HG03469 (cell line): ENCODE measurements at regions not wholly inside any gene's neighbourhood (a gene's known extent, or its start where the extent isn't known, plus 50 kb on each side); places are given as distances from the start of the nearest gene placed in this dataset.
"Not testable (repeated sequence)": the region's sequence is repeated elsewhere in the genome, so short reads cannot be mapped to it uniquely, and the experiment has no call there.

Experiments
- ATAC-seq: cut with Tn5 transposase; IDR thresholded peaks from one replicate; pipeline ENCODE4 v1.9.1; 2021; ENCODE audit warnings: mild to moderate bottlenecking, moderate library complexity, moderate number of reproducible peaks; ENCODE audit not compliant: unreplicated experiment

- no peak for ATAC-seq
Measured at GRCh38 chr12:46526233-46526632, 153.7 kb upstream of the SLC38A2 start.

- no peak for ATAC-seq
Measured at GRCh38 chr12:46524778-46525177, 152.2 kb upstream of the SLC38A2 start.

GRCh38 chr12:46523863-46524770 is 151.5 kb upstream of the SLC38A2 start:
- ATAC-seq, result no peak

- ATAC-seq, result no peak
Measured at GRCh38 chr12:46523446-46523845, 150.9 kb upstream of the SLC38A2 start.

GRCh38 chr12:46522071-46522470 is 149.5 kb upstream of the SLC38A2 start:
- ATAC-seq, result no peak

GRCh38 chr12:46521145-46521544 is 148.6 kb upstream of the SLC38A2 start:
- ATAC-seq, result no peak

GRCh38 chr12:46519407-46519806 is 146.8 kb upstream of the SLC38A2 start:
- no peak for ATAC-seq

GRCh38 chr12:46518729-46519128 is 146.2 kb upstream of the SLC38A2 start:
- no peak for ATAC-seq

- ATAC-seq, result no peak
Measured at GRCh38 chr12:46518169-46518568, 145.6 kb upstream of the SLC38A2 start.

GRCh38 chr12:46517579-46517962 is 145.0 kb upstream of the SLC38A2 start:
- peak; percentile 5 for ATAC-seq

GRCh38 chr12:46516933-46517578 is 144.5 kb upstream of the SLC38A2 start:
- peak; percentile 99 for ATAC-seq

GRCh38 chr12:46516238-46516932 is 143.8 kb upstream of the SLC38A2 start:
- ATAC-seq, result no peak

GRCh38 chr12:46515829-46516228 is 143.3 kb upstream of the SLC38A2 start:
- no peak for ATAC-seq

- no peak for ATAC-seq
Measured at GRCh38 chr12:46514886-46515285, 142.3 kb upstream of the SLC38A2 start.

GRCh38 chr12:46510257-46510656 is 137.7 kb upstream of the SLC38A2 start:
- not testable (repeated sequence) for ATAC-seq

GRCh38 chr12:46509135-46509534 is 136.6 kb upstream of the SLC38A2 start:
- no peak for ATAC-seq

- no peak for ATAC-seq
Measured at GRCh38 chr12:46508651-46509050, 136.1 kb upstream of the SLC38A2 start.

- no peak for ATAC-seq
Measured at GRCh38 chr12:46507766-46508165, 135.2 kb upstream of the SLC38A2 start.

- ATAC-seq, result no peak
Measured at GRCh38 chr12:46506961-46507360, 134.4 kb upstream of the SLC38A2 start.

GRCh38 chr12:46506198-46506597 is 133.6 kb upstream of the SLC38A2 start:
- no peak for ATAC-seq

GRCh38 chr12:46504494-46504893 is 131.9 kb upstream of the SLC38A2 start:
- ATAC-seq, result no peak
